ENCODE measurements at regions not wholly inside any gene's neighbourhood (a gene's known extent, or its start where the extent isn't known, plus 50 kb on each side); places are given as distances from the start of the nearest gene placed in this dataset.

- TF ChIP-seq CTCF (IDR thresholded peaks at IDR 0.05), result no peak
- no peak for TF ChIP-seq POLR2A (IDR thresholded peaks at IDR 0.05)
- TF ChIP-seq EP300 (IDR thresholded peaks at IDR 0.05), result no peak
Observed at GRCh38 chr4:114282937-114283336, 303.5 kb upstream of the ARSJ start.
